HG03571 (cell line): ENCODE measurements at regions not wholly inside any gene's neighbourhood (a gene's known extent, or its start where the extent isn't known, plus 50 kb on each side); places are given as distances from the start of the nearest gene placed in this dataset.

Experiments used
- ATAC-seq: cut with Tn5 transposase; IDR thresholded peaks from one replicate; pipeline ENCODE4 v1.9.1; 2021; ENCODE audit not compliant: unreplicated experiment

- no peak for ATAC-seq
These were observed 836.9 kb upstream of the PCDH9 start for GRCh38 chr13:68066879-68067513.

- ATAC-seq: no peak
These were observed 834.0 kb upstream of the PCDH9 start for GRCh38 chr13:68064001-68064770.

DNA sequence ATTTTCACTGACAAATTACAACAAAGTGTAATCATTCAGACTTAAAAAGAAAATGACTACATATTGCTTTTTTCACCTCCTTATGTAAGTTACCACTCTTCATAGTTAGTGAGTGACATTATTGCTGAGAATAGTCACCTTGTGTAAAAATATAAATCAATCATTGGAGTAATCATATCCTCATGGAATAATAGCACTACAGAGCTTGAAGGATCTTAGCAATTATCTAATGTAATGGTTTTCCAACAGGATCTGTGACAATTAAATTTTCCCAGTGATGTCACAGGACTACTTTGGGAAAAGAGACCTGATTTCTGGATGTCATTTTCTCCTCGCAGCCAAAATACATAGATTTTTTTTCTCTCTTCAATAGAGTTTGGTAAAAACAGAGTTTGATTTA is 833.0 kb upstream of the PCDH9 start:
- ATAC-seq: no peak

DNA sequence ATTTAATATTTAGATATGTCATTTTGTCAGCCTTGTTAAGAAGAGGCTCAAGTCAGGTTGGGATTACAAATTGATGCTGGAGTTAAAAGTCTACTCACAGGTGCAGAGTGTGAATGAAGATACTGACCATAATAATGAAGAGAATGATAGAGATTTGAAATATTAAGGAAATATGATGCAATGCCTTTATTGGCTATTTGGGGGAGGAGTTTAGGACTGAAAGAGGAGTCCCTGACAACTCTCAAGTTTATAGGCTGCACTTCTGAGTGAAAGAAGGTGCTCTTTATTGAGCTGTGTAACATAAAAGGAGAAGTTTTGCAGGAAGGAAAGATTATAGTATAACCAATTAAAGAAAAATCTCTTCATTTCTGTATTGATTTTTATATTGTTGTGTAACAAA is 827.7 kb upstream of the PCDH9 start:
- ATAC-seq: no peak

DNA sequence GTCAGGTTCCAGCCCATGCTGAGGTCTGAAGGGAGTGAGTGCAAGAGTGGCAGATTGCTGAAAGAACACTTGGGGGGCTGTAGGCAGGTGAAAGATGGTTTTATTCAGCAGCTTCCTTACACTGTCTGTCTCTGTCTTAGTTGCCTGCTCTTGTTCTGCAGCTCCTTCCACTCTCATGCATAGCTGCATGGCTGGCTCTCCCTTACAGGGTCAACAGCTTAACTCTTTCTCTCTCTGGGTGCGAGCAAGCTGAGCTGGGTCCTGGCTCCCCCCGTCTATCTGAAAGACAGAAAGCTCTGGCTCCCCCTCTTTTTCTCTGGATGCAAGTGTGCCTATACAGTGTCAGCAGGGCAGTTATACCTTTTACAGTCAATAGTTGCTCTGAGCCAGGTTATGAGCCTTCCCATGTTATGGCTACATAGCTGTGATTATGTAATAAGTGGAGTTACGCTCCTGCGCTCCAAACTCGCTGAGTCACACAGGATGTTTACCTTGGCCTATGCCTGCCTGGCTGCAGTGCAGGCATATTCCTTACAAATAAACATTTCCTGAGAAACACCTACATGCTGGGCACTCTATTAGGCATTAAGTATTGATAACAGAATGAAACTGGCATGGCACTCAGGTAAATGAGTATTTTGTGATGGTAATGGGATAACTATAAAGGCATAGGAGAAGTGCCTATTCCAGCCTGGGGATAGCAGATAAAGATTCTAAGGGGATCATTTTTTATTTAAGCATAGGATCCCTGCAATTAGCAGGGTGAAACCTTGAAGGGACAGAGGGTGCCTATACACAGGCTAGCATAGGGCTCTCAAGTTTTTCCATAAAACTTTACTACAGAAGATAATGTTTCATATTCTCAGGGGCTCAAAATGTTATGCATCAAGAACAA is 826.9 kb upstream of the PCDH9 start:
- no peak for ATAC-seq

- no peak for ATAC-seq
These were observed 821.8 kb upstream of the PCDH9 start for GRCh38 chr13:68051910-68052309.

- no peak for ATAC-seq
These were observed 820.6 kb upstream of the PCDH9 start for GRCh38 chr13:68050761-68051160.

- no peak for ATAC-seq
These were observed 818.7 kb upstream of the PCDH9 start for GRCh38 chr13:68048802-68049359.

GRCh38 chr13:68047889-68048288 is 817.8 kb upstream of the PCDH9 start:
- ATAC-seq: no peak

DNA sequence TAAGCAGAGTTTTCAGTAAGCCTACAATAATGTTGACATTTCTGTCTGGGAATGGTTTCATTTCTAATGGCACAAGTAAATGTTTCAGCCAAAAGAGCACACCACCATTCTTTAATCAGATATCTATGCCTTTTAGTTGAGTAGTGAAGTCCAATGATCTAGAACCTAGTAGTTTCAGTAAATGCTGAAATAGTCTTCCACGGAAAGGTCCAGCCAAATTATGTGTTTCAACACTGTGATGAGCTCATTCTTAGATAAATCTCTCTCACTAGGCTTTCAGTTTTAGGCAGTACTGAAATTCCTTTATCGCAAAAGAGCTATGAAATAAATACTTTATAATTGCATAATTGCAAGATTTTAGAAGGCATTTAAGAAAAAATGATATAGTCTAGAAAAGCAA is 816.8 kb upstream of the PCDH9 start:
- ATAC-seq: no peak

GRCh38 chr13:68030152-68030809 is 800.1 kb upstream of the PCDH9 start:
- peak; percentile 74 for ATAC-seq

DNA sequence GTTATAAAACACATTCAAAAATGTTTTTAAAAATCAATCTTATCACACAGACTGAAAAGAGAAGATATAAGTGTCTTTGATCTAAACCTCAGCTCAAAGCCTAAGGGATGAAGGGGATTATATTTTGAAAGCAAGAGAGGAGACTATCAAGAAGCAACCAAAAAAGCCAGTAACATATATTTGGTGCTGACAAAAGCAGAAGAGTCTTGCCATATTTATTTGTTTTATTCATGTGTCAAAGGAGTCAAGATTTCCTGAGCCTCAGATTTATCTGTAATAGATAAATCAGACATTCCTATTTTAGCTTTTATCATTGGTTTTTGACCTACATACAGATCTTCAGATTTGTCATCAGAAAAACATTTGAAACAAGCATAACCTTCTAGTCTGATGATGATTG is 798.6 kb upstream of the PCDH9 start:
- ATAC-seq: no peak

GRCh38 chr13:68027306-68027705 is 797.2 kb upstream of the PCDH9 start:
- ATAC-seq: no peak

DNA sequence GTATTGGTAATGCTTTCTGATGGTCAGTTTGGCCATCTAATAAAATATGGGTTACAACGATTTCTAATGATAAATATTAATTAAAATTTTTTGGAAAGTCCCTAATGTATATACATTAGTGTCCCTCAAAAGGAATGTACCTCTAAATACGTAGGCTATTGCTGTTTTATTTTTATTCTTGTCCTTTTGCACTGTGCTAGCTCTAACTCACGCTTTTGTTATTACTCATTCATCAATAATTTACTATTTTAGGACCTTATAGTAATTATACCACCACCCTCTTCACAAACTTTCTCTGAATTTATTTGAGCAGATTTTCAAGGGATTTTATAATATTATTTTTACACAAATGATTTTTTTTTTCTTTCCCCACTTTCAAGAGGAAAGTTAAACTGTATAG is 795.9 kb upstream of the PCDH9 start:
- ATAC-seq: no peak

DNA sequence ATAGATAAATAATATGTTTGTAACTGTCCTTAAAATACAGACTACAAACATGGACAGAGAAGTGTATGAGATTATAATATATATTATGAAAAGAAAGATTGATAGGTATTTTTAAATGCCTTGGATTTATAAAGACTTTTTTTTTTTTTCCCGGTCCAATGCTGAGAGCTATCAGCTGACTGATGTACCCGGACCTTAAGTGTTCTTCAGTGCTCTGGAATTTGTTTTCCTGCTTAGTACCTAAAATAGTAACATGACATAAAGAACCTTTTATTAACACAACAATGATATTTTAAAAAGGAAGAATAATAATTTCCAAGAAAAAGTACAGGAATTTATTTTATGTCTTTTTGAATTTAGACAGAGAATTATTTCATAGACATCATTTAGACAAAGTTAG is 795.5 kb upstream of the PCDH9 start:
- no peak for ATAC-seq

DNA sequence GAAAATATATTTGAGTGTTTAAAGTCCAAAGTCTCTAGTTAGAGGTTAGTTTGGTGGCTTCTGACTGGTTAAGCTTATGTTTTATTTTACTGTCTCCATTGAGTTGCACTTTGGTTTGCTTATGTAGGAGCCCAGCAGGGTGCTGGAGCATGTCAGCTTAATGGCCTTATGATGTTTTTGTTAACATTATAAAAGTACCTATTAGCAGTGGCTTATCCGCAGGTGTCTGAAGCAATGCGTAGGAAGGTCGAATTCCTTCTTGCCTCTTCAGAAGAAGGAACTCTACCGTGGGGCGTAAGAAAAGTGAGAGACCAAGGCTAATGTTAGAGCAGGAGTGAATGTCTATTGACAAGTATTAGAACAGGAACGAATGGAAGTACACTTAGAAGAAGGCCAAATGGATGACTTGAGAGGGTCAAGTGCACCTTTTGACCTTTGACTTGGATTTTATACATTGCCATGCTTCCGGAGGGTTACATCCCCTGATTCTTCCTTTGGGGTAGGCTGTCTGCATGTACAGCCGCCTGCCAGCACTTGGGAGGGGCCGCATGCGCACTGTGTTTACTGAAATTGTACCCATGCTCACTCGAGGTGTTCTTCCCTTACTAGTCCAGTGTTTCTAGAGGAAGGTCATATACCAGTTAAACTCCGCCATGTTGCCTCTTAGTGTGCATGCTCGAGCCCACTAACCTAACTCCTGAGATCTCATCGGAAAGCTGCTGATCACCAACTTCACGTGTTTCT is 793.9 kb upstream of the PCDH9 start:
- no peak for ATAC-seq

GRCh38 chr13:68019901-68020300 is 789.8 kb upstream of the PCDH9 start:
- no peak for ATAC-seq

- ATAC-seq: no peak
These were observed 779.4 kb upstream of the PCDH9 start for GRCh38 chr13:68009546-68009945.

- ATAC-seq: no peak
These were observed 777.4 kb upstream of the PCDH9 start for GRCh38 chr13:68007576-68007975.

- ATAC-seq: no peak
These were observed 766.0 kb upstream of the PCDH9 start for GRCh38 chr13:67996101-67996500.
